Inferior parietal cortex (tissue), 1 donor: ENCODE measurements at regions not wholly inside any gene's neighbourhood (a gene's known extent, or its start where the extent isn't known, plus 50 kb on each side); places are given as distances from the start of the nearest gene placed in this dataset.

Experiments used
- DNase-seq: peaks from one replicate; pipeline ENCODE4 v3.0.0-alpha.2; 2016; ENCODE audit errors: extremely low spot score

DNA sequence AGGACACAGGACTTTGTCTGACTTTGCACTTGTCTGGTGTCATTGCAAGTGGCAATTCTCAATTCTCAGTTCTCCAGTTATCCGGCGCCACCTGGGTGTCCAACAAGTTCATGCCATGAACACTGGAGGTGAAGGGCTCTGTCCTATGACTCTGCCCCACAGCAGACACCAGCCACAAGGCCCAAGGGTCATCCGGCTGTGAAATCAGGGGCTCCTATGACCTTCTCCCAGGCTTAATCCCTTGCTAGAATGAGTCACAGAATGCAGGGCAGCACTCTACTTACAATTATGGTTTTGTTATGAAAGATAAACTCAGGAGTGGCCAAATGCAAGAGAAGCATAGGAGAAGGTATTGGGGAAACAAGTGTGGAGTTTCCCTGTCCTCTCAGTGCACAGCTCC is 392.0 kb downstream of the GADD45G start:
- DNase-seq, result no peak

DNA sequence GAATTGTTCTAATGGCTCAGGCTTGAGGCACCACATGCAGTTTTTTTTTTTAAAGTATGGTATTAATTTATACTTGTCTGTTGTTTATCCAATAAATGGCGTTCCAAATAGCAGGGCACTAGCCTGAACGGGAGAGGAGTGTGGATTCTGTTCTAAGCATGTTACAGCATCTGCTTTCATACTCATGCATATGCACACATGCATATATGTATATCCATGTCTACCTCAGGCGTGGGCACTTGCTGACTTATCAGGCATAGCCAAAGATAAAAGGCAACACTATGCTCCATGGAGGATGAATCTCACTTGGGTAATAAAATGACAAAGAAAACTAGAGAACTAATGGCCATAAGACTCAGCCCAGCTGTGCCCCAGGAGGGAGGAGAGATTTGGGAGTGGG is 393.8 kb downstream of the GADD45G start:
- DNase-seq, result no peak

DNA sequence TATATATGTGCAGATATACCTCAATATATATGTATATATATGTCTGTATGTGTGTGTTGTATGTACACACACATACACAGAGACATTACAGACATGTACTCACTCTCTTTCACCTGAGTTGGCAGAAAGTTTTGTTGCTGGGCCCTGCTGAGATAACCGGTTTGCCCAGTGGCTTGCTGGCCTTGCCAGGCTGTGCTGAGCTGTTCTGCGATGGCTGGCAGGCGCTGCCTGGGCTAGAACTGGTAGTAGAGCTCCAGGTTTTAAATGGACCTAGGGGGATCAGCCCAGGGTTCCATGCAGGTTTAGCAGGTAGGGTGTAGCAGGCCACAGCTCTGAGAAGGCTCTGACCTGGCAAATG is 394.3 kb downstream of the GADD45G start:
- DNase-seq, result no peak

DNA sequence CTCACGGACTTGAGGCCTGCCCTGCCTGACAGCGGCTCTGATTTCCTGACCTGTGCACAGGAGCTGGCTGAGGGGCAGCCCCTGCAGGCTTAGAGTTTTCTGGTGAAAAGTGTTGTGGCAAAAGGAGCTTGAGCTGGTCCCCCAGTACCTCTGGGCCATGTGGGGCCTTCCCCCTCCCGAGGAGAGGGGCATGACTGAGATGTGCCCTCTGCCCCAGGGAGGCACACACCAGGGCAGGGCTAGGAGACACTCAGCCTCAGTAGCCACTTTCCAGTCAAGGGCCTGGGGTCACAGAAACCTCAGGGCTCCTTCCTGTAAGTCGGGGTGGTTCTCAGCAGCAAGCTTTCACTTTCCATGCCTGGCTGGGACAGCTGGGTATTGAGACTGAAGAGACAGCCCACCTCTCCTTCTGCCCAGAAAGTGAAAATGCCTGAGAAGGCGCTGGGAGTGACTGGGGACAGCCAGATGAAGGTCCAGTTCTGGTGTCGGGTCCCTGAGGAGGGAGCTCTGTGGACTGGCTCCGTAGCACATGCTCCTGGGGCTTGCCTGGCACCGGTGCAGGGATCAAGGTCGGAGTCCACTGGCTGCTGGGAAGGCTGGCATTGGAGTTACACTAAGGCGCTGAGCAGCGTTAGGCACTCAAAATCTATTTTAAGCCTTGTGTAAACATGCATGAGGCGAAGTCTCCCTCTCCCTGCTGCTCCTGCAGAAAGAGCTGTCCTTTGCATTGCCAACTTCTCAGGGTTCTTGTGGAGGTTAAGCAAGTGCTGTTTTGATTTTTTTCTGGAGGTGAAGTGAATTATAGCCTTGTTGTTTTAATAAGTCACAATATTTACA is 394.9 kb downstream of the GADD45G start:
- DNase-seq, result no peak

DNA sequence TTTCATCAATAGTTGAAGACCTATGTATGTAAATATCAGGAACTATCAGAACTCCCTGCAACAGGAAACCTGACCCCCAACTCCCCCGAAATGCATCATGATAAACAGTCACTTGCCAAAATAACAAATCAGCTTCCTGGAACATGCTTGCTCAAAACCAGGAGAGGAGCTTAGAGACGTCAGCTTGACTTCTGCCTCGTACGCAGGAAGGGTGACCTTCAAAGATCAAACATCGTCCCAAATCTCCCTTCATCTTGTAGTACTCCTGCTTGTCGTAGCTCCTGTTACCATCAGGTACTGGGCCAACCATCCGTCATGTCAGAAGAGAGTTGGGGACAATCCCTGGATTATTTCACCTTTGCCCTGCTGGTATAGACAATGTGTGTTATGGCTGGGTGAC is 396.1 kb downstream of the GADD45G start:
- DNase-seq, result no peak

DNA sequence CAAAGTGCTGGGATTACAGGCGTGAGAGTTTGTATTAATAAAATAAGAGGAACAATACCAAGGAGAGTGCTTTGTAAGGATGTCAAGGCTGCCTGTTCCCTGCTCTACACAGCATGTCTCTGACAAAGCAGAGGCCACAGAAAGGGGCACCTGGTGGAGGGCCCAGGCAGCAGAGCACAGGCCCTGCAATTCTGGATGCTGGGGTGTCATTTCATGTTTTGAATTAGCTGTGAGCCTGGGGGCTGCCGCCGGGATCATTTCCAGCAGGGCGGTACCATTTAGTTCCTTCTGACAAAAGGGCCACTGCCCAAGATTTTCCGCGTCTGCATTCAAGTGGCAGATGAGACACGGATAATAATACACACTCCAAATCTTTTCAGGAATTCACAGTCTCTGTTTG is 396.9 kb downstream of the GADD45G start:
- no peak for DNase-seq

DNA sequence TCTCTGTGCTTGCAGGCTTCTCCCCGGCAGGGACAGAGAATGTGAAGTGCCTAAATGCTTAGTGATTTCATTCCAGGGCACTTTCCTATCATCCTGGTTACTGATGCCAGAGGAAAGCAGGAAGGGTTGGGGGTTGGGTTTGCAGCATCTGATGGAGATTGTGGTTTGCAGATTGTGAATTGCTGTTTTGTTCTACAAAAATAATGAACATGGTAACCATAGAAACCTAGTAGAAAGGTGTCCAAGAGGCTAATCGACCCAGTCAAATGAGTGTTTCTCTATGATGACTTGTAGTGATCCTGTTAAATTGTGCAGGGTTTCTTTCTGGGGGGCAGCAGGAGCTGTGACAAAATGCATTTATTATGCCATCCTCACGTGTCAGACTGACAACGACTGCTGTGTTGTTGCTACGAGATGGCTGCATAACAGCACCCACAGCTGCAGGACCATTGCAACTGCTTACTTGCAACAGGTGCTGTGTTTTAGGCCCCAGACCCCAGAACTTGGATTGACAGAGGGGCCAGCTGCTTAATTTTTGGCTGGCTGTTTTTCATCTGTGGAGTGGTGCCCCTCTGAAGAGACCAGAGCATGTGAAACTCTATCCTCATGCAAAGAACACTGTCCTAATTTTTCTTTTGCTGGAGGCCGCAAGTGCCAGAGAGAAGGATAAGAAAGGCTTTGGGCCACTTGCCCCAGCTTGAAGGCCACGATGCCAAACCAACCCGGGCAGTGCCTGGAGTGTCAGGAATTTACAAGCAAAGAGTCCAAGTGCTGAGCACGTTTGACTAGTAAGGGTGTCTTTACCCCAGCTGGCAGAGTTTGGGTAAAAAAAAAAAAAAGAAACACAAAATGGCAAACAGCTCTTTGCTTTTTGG is 397.8 kb downstream of the GADD45G start:
- DNase-seq, result no peak

DNA sequence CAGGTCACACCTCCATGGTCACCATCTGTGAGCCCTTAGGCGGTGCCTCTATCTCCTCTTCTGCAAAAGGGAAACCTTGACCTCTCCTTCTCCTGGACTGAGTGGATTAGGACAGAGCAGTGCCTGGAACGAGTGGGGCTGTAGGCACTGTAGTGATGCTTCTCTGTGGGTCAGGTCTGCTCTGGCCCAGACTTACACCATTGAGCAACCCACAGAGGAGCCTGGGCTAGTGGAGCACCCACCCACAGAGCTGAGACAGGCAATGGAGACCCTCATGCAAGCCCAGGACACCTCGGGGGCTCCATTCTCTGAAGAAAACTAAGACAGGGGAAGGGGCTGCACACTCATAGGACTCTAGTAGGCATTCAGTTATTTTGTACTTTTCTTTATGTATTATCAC is 400.6 kb downstream of the GADD45G start:
- DNase-seq, result no peak

DNA sequence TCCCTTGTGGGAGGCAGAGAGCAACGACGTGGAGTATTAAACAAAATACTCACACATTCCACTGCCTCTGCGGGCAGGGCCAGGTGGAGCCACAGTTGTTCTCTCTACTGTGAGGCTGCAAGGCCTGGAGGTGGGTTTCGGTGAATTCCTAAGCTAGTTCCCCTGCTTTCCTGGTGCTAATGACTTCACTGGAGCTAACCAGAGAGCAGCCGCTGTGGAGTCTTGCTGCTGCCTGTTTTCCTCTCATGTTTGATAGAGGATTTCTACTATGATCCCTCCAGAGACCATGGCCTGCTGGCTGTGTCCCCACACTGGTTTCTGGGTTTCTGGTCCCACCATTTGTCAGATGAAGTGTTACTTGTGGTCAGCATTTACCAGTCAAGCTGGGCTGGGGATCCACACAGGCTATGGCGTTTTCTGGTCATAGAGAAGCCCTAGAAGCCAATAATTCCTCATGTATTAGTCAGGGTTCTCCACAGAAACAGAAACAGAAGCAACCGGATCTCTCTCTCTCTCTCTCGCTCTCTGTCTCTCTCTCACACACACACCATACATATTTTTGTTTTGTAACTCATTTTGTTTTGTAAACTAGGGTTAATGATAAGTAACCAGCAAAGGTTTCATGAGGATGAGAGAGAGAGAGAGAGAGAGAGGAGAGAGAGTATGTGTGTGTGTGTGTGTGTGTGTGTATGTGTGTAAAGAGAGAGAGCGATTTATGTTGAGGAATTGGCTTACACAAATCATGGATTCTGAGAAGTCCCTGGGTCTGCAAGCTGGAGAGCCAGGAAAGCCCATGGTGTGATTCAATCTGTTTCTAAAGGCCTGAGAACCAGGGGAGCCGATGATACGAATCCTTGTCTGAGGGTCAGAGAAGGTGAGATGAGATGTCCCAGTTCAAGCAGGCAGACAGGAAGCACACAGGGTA is 403.0 kb downstream of the GADD45G start:
- no peak for DNase-seq

DNA sequence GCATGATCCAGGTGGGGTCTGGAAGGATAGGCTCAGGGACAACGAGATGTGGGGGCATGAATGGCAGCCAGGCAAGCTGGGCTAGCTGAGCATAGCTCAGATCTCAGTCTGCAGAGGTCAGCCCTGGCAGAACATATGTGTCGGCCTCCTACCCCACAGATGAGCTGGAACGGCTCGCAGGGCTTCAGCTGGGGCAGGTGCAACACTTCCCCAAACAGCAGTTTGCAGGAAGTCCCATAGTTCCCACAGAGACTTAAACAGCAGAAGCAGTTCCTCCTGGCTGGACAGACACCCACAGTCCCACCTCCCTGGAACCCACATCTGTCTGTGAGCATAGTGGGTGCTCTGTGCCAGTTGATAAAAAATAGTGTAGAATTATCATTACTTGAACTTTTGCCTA is 404.6 kb downstream of the GADD45G start:
- no peak for DNase-seq

DNA sequence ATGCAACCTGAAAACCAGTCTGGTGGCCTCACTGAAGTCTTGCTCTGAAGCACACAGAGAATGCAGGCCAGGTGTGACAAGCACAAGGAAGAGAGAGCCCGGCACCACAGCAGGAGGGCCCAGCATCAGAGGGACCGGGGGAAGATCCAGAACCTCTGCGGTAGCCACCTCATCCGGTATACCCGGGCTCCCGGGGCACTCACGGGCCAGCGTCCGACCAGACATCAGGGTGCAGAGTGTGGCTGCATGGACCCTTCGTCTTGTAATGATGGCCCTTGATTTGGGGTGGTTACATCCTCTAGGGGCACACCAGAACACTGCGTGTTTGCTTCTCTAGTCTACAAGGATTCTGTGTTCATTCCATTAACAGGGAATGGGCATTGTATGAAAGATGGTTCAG is 406.0 kb downstream of the GADD45G start:
- no peak for DNase-seq

DNA sequence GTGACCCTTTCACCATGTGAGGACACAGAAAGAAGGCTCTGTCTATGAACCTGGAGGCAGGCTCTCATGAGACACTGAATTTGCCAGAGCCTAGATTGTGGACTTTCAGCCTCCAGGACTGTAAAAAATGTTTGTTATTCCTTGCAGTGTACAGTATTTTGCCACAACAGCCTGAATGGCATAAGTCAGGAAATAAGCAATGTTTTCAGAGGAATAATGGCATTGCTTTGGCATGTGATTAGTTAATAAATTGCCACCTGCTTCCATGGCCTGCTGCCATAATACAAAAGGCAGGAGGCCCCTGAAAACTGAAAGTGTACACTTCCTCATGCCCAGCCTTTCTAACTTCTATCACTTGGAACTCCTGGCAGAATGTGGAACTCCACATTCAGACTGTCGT is 408.1 kb downstream of the GADD45G start:
- DNase-seq, result no peak

DNA sequence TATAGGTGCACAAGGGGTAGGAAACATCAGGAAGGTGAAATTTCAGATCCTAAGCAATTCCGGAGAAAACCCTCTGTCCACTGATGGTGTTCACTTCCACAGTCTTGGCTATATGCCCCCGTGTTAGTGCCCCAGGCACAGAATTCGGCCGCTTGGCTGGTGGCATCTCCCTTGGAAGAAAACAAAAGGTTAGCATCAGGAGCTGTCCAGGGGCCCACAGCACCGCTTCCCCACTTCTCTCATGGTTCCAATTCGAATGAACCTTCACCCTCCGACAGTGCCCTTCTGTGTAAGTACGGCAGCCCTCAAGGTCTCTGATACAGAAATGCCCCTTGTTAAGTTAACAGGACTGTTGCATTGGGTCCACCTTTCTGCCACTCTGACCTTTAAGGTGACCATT is 409.0 kb downstream of the GADD45G start:
- no peak for DNase-seq

DNA sequence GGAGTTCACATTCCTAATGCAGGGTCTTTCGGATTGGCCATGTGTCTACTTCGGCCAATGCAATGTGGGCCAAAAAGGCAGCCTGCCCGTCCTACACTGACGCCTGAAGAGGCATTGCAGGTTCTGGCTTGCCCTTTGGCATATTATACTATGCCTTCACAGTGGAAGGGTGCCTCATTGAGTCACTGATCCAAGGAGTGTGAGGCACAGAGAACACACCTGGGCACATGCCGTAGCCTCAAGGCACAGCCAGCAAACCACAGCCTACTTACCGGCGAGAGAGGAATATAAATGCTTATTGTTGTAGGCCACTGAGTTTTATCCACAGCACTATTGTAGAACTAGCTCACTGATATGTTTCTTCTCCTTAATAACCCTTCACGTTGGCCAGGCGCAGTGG is 409.6 kb downstream of the GADD45G start:
- DNase-seq, result no peak

DNA sequence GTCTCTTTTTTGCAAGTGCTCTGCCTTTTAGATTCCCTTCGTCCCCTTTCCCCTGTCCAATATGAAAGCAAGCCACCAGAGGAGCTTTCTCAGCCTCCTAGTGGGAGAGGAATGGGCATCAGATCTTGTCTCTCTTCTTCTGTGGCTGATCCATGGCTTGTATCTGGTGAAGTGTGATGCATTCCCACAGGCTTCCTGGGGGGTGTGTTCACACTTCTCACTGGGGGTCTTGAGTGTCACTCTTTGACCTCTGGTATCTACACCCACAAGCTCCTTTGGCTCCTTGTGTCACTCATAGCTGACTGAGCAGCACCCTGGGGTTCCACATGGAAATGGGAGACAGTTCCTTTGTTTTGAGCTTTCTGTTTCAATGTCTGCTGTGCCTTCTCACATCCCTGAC is 411.5 kb downstream of the GADD45G start:
- DNase-seq, result no peak

DNA sequence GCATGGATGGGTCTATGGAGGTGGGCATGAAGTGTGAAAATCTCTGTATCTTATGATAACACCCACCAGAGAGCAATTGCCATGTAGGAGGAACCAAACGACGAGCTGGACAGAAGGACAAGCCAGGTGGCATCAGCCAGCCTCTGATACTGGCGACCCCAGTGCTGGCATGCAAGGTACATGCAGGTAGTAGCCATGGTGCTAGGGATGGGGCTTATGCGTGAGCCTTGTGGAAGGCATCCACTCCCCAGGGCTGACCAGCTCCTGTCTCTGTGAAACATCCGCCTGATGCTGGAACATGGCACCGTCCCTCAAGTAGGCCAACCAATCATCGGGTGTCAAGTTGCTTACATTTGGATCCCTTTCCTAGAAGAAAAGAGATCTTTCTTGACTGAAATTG is 412.9 kb downstream of the GADD45G start:
- DNase-seq, result no peak

DNA sequence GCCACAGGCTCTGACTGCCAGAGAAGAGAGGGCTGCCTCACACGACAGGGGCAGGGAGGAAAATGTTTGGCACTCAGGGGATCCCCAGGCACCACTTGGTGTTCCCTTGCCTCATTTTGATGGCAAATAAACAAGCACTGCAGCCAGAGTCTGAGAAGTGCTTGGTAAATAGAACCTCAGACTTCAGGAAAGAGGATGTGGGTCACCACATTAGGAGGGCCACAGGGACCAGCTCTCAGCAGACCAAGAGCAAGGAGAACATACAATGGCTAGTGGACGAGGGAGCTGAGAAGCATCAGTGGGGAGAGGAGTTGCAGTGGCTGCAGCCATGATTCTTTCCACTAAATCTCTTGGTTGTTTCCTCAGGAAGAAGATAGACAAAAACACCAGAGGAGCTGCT is 413.9 kb downstream of the GADD45G start:
- no peak for DNase-seq

DNA sequence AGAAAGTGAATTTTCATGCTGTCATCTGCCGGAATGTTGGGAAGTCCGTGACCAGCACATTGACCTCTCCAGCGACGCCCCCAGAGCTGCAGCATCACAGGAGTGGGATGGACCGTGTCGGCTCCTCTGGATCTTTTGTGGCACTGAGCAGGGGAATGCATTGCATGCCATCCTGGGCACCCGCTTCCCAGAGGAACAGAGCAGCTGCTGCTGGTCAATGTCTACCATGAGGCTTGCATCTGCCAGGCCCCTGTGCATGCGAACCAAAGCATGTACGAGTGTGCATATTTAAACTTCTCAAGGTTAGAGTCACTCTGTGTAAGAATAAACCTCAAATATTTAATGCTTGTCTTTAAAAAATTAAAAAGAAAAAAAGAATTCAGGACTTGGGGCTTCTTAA is 414.8 kb downstream of the GADD45G start:
- DNase-seq, result no peak

DNA sequence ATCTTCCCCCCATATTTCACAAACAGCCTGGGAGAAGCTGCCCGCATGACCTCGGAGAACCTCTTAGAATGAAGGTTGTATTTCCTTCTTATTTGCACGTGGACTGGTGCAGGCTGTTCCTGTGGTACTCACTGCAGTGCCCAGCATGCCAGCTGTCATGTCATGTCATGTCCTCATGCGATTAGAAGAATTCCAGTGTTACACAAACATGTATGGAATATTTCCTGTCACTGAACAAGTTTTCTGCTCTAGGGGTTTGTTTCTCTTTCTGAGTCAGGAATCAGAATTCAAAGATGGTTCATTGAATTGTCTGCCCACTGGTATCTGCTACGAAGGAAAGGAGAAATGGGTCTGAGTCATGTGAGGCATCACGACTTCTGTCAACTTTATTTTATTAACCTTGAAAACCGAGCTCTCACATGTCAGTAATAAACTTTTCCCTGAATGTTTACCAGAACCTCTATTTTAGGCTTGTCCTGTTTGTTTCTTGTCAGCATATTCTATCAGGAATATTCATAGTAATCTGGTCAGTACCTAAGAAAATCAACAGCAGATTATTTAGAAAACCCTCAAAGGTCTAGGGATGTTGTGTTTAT is 415.6 kb downstream of the GADD45G start:
- no peak for DNase-seq

DNA sequence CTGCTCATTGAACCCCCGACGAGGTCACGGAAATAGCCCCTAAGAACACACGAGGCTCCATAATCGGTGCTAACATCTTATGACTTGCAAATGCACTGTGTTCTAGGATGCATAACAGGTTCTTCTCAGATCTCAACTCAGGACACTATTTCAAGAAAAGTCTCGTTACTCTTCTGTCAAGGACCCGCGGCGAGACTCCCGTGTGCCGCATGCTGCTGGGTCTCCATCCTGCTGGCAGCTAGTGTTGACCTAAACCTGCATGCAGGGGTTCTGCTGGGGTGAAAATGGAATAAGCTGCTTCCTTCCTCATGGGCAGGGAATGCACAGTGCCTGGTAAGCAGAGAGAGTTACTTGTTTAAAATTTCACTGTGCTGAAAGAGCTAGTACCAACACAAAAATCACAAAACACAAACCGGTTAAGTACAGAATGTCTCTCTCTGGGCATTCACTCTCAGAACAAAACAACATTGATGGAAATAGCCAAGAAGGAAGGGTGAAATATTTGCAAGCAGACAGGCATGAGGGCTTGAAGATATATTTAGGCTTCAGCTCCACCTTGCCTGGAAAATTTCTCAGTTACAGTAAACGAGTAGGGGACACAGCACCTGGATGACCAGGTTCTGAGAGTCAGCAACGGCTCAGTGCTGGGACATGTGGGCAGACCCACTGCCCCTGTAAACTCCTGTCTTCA is 416.5 kb downstream of the GADD45G start:
- no peak for DNase-seq

DNA sequence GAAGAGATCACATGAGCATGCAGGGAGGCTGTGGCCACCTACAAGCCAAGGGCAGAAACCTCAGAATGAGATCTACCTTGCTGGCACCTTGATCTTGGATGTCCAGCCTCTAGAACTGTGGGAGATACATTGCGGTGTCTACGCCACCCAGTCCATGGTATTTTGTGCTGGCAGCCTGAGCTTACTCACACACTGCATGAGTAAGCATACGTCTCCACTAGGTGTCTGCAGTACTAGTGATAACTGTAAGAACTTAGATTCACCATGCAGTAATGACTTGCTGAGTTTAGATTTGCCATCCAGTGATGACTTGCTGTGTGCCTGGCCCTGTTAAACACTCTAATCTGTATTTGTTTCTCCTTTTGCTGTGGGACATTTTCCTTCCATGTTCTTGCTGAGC is 417.7 kb downstream of the GADD45G start:
- DNase-seq, result no peak
